CD4-positive, alpha-beta T cell treated with Interleukin-10 for 1 hour (primary cell): ENCODE measurements at regions not wholly inside any gene's neighbourhood (a gene's known extent, or its start where the extent isn't known, plus 50 kb on each side); places are given as distances from the start of the nearest gene placed in this dataset.

Experiments
- DNase-seq: peaks from one replicate; pipeline ENCODE4 v3.0.0-alpha.2; 2020

- no peak for DNase-seq
These were observed 277.0 kb downstream of the ZNF536 start for GRCh38 chr19:30648866-30649862.

GRCh38 chr19:30647891-30648720 is 275.9 kb downstream of the ZNF536 start:
- DNase-seq = no peak

GRCh38 chr19:30646806-30647205 is 274.6 kb downstream of the ZNF536 start:
- no peak for DNase-seq

- no peak for DNase-seq
These were observed 273.9 kb downstream of the ZNF536 start for GRCh38 chr19:30645946-30646577.

GRCh38 chr19:30640252-30640965 is 268.2 kb downstream of the ZNF536 start:
- no peak for DNase-seq

- no peak for DNase-seq
These were observed 266.7 kb downstream of the ZNF536 start for GRCh38 chr19:30638889-30639288.

GRCh38 chr19:30637926-30638325 is 265.7 kb downstream of the ZNF536 start:
- DNase-seq = no peak

GRCh38 chr19:30634996-30635975 is 263.1 kb downstream of the ZNF536 start:
- DNase-seq = no peak

- no peak for DNase-seq
These were observed 262.1 kb downstream of the ZNF536 start for GRCh38 chr19:30634131-30634830.

- DNase-seq = no peak
These were observed 258.8 kb downstream of the ZNF536 start for GRCh38 chr19:30631033-30631370.

GRCh38 chr19:30630289-30631032 is 258.3 kb downstream of the ZNF536 start:
- no peak for DNase-seq

- no peak for DNase-seq
These were observed 256.9 kb downstream of the ZNF536 start for GRCh38 chr19:30629086-30629485.

- DNase-seq = no peak
These were observed 254.4 kb downstream of the ZNF536 start for GRCh38 chr19:30626626-30626966.

- no peak for DNase-seq
These were observed 253.9 kb downstream of the ZNF536 start for GRCh38 chr19:30625947-30626625.

GRCh38 chr19:30622276-30622675 is 250.1 kb downstream of the ZNF536 start:
- DNase-seq = no peak

GRCh38 chr19:30621326-30621920 is 249.2 kb downstream of the ZNF536 start:
- DNase-seq = no peak

- DNase-seq = no peak
These were observed 248.2 kb downstream of the ZNF536 start for GRCh38 chr19:30620354-30620753.

GRCh38 chr19:30609656-30610270 is 237.6 kb downstream of the ZNF536 start:
- no peak for DNase-seq

GRCh38 chr19:30608471-30608870 is 236.3 kb downstream of the ZNF536 start:
- DNase-seq = no peak
